ENCODE measurements at regions not wholly inside any gene's neighbourhood (a gene's known extent, or its start where the extent isn't known, plus 50 kb on each side); places are given as distances from the start of the nearest gene placed in this dataset.
A peak's percentile ranks its signal among the peaks of the same experiment; 100 is the strongest.
"Not testable (repeated sequence)": the region's sequence is repeated elsewhere in the genome, so short reads cannot be mapped to it uniquely, and the experiment has no call there.

- in situ Hi-C loops (cut with HindIII; ENCODE audit: low pct_unique_long_range_greater_than_20kb, low sequenced_read_pairs): no loop called here
- no peak for DNase-seq (ENCODE audit: low read depth)
Measured at GRCh38 chr18:39318008-39318407, 1752.4 kb upstream of the CELF4 start.

GRCh38 chr18:39314595-39314994 is 1749.0 kb upstream of the CELF4 start:
- in situ Hi-C loops (cut with HindIII; ENCODE audit: low pct_unique_long_range_greater_than_20kb, low sequenced_read_pairs): no loop called here

GRCh38 chr18:39313992-39314391 is 1748.4 kb upstream of the CELF4 start:
- DNase-seq (ENCODE audit: low read depth): no peak
- in situ Hi-C loops (cut with HindIII; ENCODE audit: low pct_unique_long_range_greater_than_20kb, low sequenced_read_pairs): no loop called here

More at GRCh38 chr18:39314595-39314994, 1749.0 kb upstream of the CELF4 start:
- DNase-seq (ENCODE audit: low read depth): no peak

GRCh38 chr18:39311111-39311712 is 1745.6 kb upstream of the CELF4 start:
- no peak for DNase-seq (ENCODE audit: low read depth)
- in situ Hi-C loops (cut with HindIII; ENCODE audit: low pct_unique_long_range_greater_than_20kb, low sequenced_read_pairs): no loop called here

GRCh38 chr18:39308931-39309521 is 1743.4 kb upstream of the CELF4 start:
- DNase-seq (ENCODE audit: low read depth); in situ Hi-C loops (cut with HindIII; ENCODE audit: low pct_unique_long_range_greater_than_20kb, low sequenced_read_pairs): not testable (repeated sequence)

- in situ Hi-C loops (cut with HindIII; ENCODE audit: low pct_unique_long_range_greater_than_20kb, low sequenced_read_pairs): no loop called here
- DNase-seq (ENCODE audit: low read depth): no peak
Measured at GRCh38 chr18:39305766-39306165, 1740.2 kb upstream of the CELF4 start.

- in situ Hi-C loops (cut with HindIII; ENCODE audit: low pct_unique_long_range_greater_than_20kb, low sequenced_read_pairs): no loop called here
Measured at GRCh38 chr18:39302481-39302880, 1736.9 kb upstream of the CELF4 start.

GRCh38 chr18:39299152-39299551 is 1733.6 kb upstream of the CELF4 start:
- no peak for DNase-seq (ENCODE audit: low read depth)
- in situ Hi-C loops (cut with HindIII; ENCODE audit: low pct_unique_long_range_greater_than_20kb, low sequenced_read_pairs): no loop called here

More at GRCh38 chr18:39302481-39302880, 1736.9 kb upstream of the CELF4 start:
- peak; percentile 2 for DNase-seq (ENCODE audit: low read depth)

- in situ Hi-C loops (cut with HindIII; ENCODE audit: low pct_unique_long_range_greater_than_20kb, low sequenced_read_pairs): no loop called here
- no peak for DNase-seq (ENCODE audit: low read depth)
Measured at GRCh38 chr18:39297225-39297624, 1731.6 kb upstream of the CELF4 start.

- no peak for DNase-seq (ENCODE audit: low read depth)
- in situ Hi-C loops (cut with HindIII; ENCODE audit: low pct_unique_long_range_greater_than_20kb, low sequenced_read_pairs): no loop called here
Measured at GRCh38 chr18:39296293-39296888, 1730.8 kb upstream of the CELF4 start.

- no peak for DNase-seq (ENCODE audit: low read depth)
- in situ Hi-C loops (cut with HindIII; ENCODE audit: low pct_unique_long_range_greater_than_20kb, low sequenced_read_pairs): no loop called here
Measured at GRCh38 chr18:39276764-39277163, 1711.2 kb upstream of the CELF4 start.

GRCh38 chr18:39274535-39274934 is 1708.9 kb upstream of the CELF4 start:
- DNase-seq (ENCODE audit: low read depth): no peak
- in situ Hi-C loops (cut with HindIII; ENCODE audit: low pct_unique_long_range_greater_than_20kb, low sequenced_read_pairs): no loop called here

- in situ Hi-C loops (cut with HindIII; ENCODE audit: low pct_unique_long_range_greater_than_20kb, low sequenced_read_pairs): no loop called here
- no peak for DNase-seq (ENCODE audit: low read depth)
Measured at GRCh38 chr18:39272230-39272629, 1706.6 kb upstream of the CELF4 start.

- no peak for DNase-seq (ENCODE audit: low read depth)
- in situ Hi-C loops (cut with HindIII; ENCODE audit: low pct_unique_long_range_greater_than_20kb, low sequenced_read_pairs): no loop called here
Measured at GRCh38 chr18:39271654-39272053, 1706.1 kb upstream of the CELF4 start.

GRCh38 chr18:39260565-39260964 is 1695.0 kb upstream of the CELF4 start:
- in situ Hi-C loops (cut with HindIII; ENCODE audit: low pct_unique_long_range_greater_than_20kb, low sequenced_read_pairs): no loop called here

GRCh38 chr18:39259736-39260135 is 1694.1 kb upstream of the CELF4 start:
- no peak for DNase-seq (ENCODE audit: low read depth)
- in situ Hi-C loops (cut with HindIII; ENCODE audit: low pct_unique_long_range_greater_than_20kb, low sequenced_read_pairs): no loop called here

More at GRCh38 chr18:39260565-39260964, 1695.0 kb upstream of the CELF4 start:
- no peak for DNase-seq (ENCODE audit: low read depth)

- no peak for DNase-seq (ENCODE audit: low read depth)
- in situ Hi-C loops (cut with HindIII; ENCODE audit: low pct_unique_long_range_greater_than_20kb, low sequenced_read_pairs): no loop called here
Measured at GRCh38 chr18:39244242-39244641, 1678.6 kb upstream of the CELF4 start.

- in situ Hi-C loops (cut with HindIII; ENCODE audit: low pct_unique_long_range_greater_than_20kb, low sequenced_read_pairs): no loop called here
- DNase-seq (ENCODE audit: low read depth): no peak
Measured at GRCh38 chr18:39241534-39241933, 1675.9 kb upstream of the CELF4 start.

- in situ Hi-C loops (cut with HindIII; ENCODE audit: low pct_unique_long_range_greater_than_20kb, low sequenced_read_pairs): no loop called here
- DNase-seq (ENCODE audit: low read depth): no peak
Measured at GRCh38 chr18:39238981-39239660, 1673.5 kb upstream of the CELF4 start.

All from Caki2 (cell line).